GM11168 (cell line): ENCODE measurements at regions not wholly inside any gene's neighbourhood (a gene's known extent, or its start where the extent isn't known, plus 50 kb on each side); places are given as distances from the start of the nearest gene placed in this dataset.

ENCODE experiments used
- in situ Hi-C: fragments of 300-500 bp; cut with MboI; formaldehyde crosslinking; loops from one replicate; pipeline ENCODE4 v1.12.0; 2022; ENCODE audit warnings: low sequenced_read_pairs; ENCODE audit not compliant: unreplicated experiment

DNA sequence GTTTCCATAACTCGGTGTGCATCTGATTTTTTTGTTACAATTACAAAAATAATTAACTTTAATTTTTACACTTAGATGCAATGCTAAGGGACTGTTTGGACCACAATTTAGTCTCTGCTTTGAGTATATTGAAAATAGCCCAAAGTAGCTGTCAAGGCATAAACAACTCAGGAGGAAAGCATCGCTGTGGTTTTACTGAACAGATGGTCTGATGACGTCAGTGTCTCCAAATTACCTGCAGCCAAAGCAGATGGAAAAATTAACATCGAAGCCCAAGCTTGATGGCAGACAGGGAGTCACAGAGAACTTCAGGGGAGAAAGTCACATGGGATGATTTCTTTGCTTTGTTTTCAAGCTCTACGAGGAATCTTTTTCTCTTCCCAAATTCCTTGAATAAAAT lies 83.1 kb upstream of the PLCL2 start:
- in situ Hi-C loops = loop anchor here (25.0 kb wide), 1 partner anchor 189 kb away; the partner anchor contains the start of gene DAZL

DNA sequence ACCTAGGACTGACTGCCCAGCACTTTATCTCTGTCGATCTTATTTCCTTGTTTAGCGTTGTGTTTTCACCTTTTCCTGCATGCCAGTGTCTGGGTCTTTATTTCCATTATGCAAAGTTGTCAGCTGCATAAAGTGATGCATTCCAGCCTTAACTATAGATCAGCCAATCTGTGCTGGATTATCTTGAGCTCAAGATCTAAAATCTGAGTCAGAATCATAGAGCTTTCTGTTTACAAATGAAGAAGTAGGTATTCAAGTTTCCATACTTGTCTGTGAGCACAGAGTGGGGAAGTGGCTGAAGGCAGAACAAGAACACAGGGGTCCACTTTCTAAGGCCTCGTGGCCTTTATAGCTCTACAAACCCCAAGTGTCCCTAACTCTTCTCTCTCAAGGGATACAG lies 82.4 kb upstream of the PLCL2 start:
- in situ Hi-C loops = loop anchor here (25.0 kb wide), 1 partner anchor 190 kb away; the partner anchor contains the start of gene DAZL

DNA sequence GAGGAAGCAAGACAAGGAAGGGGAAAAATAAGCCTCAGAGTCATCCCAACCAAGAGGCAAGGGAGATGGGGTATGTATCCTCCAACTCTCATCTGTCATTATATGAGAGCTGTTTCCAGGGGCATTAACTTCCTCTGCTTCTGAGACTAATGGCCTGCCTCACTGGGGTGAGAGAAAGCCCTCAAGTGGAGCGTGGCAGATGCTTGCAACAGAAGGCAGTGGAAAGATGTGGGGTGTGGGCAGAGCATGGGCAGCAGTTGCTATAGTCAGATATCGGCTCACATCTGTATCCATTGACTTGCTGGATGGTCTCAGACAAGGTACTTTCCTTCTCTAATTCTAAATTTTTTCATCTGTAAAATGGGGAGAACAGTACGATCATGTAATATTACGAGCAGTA lies 81.7 kb upstream of the PLCL2 start:
- in situ Hi-C loops = loop anchor here (25.0 kb wide), 1 partner anchor 191 kb away; the partner anchor contains the start of gene DAZL

DNA sequence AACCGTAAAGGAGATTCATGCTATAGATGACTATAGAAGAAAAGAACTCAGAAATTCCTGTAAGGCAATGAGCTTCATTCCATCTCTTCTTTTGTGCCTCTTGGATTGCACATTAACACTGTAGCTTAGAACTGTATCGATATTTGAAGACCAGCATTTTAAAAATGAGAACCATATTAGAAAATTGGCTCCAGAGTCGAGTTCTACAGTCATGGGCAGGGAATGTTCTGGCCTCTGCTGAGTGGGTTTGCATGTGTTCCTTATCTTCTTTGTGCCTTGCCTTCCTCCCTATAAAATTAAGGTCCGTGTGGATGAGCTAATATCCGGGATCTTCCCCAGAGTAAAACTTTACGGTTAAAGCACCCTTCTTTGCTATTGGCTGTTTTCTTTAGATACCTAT lies 77.4 kb upstream of the PLCL2 start:
- in situ Hi-C loops = loop anchor here (25.0 kb wide), 1 partner anchor 195 kb away; the partner anchor contains the start of gene DAZL

DNA sequence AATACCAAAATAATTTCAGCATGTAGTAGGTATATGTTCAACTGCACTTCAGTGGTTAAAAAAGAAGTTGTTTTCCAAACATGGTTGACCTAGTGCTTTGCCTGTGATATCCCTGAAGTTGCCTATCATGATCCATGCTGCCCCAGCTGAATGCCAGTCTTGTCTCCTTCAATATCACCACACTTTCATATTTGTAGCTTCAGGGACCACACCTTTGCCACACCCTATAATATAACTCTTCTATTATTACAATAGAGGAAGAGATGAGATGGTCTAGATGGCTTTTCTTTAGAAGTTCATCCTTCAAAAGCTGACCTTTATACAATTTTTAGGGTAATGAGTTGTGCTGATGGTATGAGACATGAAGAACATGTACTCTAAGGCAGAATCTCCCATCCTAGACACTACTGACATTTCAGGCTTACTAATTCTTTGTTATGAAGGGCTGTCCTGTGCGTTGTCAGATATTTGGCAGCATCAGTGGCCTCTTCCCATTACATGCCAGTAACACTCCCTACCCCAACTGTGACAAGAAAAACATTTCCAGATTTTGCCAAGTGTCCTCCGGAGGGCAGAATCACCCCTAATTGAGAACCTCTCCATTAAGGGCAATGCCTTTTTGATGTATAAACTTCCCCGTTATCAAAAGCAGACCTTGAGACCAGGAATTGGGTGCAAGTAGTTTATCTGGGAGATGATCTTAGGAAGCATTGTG lies 76.2 kb upstream of the PLCL2 start:
- in situ Hi-C loops = loop anchor here (25.0 kb wide), 1 partner anchor 196 kb away; the partner anchor contains the start of gene DAZL

GRCh38 chr3:16809482-16809881 lies 75.3 kb upstream of the PLCL2 start:
- in situ Hi-C loops = loop anchor here (25.0 kb wide), 1 partner anchor 197 kb away; the partner anchor contains the start of gene DAZL

DNA sequence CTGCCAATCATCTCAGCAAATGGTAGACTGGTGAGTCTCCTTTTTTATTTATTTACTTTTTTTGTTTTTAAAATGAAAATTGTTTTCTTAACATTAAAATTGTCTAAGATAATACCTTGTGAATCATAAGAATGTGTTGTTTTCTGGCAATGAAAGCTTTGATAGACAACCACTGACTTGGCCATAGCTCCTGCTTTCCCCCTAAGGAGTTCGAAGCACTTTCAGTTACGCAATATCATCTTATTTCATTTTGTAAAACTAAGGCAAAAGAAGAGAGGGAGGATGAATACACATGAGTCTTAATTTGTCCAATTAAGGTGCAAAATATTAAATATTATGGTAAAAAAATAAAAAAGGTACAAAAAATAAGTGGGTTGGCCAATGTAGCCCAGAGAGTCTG lies 74.8 kb upstream of the PLCL2 start:
- in situ Hi-C loops = loop anchor here (25.0 kb wide), 1 partner anchor 198 kb away; the partner anchor contains the start of gene DAZL

- in situ Hi-C loops = loop anchor here (25.0 kb wide), 1 partner anchor 198 kb away; the partner anchor contains the start of gene DAZL
Measured at GRCh38 chr3:16810593-16811367, 74.0 kb upstream of the PLCL2 start.

DNA sequence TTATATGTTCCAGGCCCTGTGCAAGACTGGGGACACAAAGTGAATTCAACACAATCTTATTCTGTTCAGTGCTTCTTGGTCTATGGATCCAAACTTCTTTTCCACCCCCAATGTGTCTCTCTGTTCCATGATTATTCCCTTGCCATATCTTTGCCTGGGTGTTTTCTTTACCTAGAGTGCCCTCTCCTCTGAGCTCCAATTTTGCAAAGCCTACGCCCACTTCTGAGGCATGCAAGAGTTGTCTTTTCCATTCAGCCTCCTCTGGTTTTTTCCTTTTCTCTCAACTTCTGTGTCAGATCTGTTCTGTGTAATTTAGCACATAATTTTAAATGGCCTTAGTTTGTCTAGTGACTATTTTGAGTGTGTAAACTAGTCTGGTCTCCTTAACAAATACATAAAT lies 72.8 kb upstream of the PLCL2 start:
- in situ Hi-C loops = loop anchor here (25.0 kb wide), 1 partner anchor 200 kb away; the partner anchor contains the start of gene DAZL

DNA sequence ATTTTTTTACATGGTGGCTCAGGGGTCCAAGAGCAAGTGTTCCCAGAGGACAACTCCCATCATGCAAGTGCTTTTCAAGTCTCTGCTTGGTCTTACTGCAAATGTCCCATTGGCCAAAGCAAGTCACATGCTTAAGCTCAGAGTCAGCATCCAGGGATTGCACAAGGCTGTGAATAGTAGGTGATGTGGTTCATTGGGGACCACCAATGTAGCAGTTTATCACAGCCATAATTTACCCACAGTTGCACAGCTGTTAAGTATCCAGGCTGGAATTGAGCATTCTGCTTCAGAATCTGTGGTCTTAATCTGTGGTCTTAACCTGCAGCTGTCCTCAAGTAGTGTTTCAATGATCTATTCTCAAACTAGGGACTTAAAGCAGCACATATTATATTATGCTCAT lies 71.4 kb upstream of the PLCL2 start:
- in situ Hi-C loops = loop anchor here (25.0 kb wide), 1 partner anchor 201 kb away; the partner anchor contains the start of gene DAZL

GRCh38 chr3:16816048-16816780 lies 68.5 kb upstream of the PLCL2 start:
- in situ Hi-C loops = loop anchor here (25.0 kb wide), 1 partner anchor 204 kb away; the partner anchor contains the start of gene DAZL

- in situ Hi-C loops = loop anchor here (25.0 kb wide), 1 partner anchor 205 kb away; the partner anchor contains the start of gene DAZL
Measured at GRCh38 chr3:16817197-16817596, 67.6 kb upstream of the PLCL2 start.

DNA sequence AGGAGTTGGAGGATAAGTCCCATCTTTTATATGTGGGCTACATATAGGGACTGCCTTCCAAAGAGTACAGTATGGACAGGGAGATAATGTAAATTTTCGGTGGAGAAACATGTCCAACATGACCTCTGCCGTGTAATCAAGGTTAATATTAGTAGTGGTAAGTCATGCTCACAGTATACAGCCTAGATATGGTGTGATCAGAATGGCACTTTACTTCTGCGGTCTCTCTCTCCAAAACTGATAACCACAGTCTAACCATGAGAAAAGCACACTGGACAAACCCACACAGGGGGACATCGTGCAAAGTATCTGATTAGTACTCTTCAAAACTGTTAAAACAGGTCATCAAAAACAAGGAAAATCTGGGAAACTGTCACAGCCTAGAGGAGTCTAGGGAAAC lies 66.6 kb upstream of the PLCL2 start:
- in situ Hi-C loops = loop anchor here (25.0 kb wide), 1 partner anchor 206 kb away; the partner anchor contains the start of gene DAZL

DNA sequence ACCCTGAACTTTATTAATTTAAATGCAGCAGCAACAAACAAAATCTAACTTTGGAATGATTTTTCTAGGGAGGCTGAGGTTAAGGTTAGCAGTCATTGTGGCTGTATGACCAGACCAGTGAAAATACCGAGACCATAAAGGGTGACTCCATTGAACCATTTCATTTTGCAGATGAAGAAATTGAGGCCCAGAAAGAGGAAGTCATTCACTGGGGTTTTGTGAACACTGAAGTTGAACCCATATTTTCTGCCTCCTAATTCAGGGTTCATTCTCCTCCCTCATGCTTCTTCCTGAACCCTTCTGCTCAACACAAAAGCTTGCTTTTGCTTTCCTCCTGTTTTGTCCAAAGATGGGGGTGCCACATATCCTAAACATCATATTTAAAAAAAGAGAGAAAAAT lies 65.8 kb upstream of the PLCL2 start:
- in situ Hi-C loops = loop anchor here (25.0 kb wide), 1 partner anchor 207 kb away; the partner anchor contains the start of gene DAZL

- in situ Hi-C loops = loop anchor here (25.0 kb wide), 1 partner anchor 208 kb away; the partner anchor contains the start of gene DAZL
Measured at GRCh38 chr3:16820485-16820884, 64.3 kb upstream of the PLCL2 start.

DNA sequence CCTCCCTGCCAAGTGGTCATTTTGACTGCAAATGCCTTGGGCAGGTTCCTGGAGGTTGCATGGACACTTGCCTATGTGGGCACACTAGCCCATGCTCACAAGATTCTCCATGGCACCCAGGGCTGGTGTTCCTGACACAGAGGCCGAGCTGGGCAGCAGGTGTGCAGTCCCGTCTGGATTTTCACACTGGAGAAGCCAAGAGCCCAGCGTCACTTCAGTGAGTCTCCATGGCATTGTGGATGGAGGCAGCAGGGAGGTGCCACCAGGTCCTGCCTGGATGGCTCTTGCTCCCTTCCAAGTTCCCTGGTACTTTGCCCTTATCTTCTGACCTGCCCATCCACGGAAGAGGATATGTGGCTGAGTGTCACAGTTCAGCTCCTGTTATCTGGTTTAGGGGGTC lies 63.7 kb upstream of the PLCL2 start:
- in situ Hi-C loops = loop anchor here (25.0 kb wide), 1 partner anchor 209 kb away; the partner anchor contains the start of gene DAZL

GRCh38 chr3:16824081-16824696 lies 60.6 kb upstream of the PLCL2 start:
- in situ Hi-C loops = loop anchor here (25.0 kb wide), 1 partner anchor 212 kb away; the partner anchor contains the start of gene DAZL

DNA sequence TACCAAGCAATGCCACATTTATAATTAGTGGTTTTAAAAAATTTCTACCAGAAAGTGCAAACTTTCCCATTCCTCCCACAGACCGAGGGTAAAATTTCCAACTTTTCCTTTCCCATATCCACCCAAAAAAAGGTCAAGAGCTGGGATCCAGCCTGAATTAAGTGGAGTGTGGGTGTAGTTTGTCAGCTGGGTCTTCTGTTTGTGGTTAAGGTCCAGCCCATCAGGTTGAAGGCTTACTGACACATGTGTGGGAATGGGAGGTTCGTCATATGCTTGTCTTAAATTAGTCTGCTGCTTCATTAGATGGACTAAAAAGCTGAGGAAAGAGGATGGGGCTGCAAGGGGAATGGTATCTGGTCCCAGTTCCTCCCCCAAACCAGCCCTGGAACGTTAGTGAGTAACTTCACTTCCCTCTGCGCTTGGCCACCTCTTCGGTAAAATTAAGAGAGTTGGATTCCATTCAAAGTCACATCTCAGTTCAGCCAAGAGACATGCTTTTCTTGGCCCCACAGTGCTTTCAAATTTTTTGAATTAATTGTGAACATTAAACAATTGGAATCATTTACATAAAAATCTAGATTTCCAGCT lies 59.0 kb upstream of the PLCL2 start:
- in situ Hi-C loops = loop anchor here (25.0 kb wide), 1 partner anchor 412 kb away; no protein-coding TSS in a partner anchor

DNA sequence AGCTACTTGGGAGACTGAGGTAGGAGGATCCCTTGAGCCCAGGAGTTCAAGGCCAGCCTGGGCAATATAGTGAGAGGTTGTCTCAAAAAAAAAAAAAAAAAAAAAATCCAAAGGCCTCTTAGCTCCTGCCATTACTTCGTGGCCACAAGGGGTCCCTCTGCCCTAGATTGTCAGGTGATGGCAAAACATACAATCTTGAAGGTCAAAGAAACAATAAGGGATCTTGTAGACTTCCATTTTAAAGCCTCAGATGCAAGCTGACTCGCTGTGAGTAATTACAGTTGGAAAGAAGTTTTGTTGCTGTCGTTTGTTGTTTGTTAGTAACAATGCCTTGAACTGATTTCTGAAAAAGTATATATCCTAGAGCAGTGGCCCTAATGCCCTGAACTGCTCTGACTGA lies 55.9 kb upstream of the PLCL2 start:
- in situ Hi-C loops = loop anchor here (25.0 kb wide), 1 partner anchor 408 kb away; no protein-coding TSS in a partner anchor
